Karpas-422 (cell line): ENCODE measurements at regions not wholly inside any gene's neighbourhood (a gene's known extent, or its start where the extent isn't known, plus 50 kb on each side); places are given as distances from the start of the nearest gene placed in this dataset.

Experiments
- DNase-seq: peaks from one replicate; pipeline ENCODE4 v3.0.0-alpha.2; 2015
- H2AFZ ChIP-seq: fragments of 200-600 bp; sonication (generic); 2 replicates; pipeline ENCODE4 v1.6.1; 2014; ENCODE audit warnings: antibody characterized with exemption, low read length, mixed read lengths
- H3K27ac ChIP-seq: fragments of 200-600 bp; sonication (generic); 2 replicates; pipeline ENCODE4 v1.5.1; 2014; ENCODE audit warnings: mild to moderate bottlenecking, low read length, moderate library complexity
- H3K27me3 ChIP-seq: fragments of 200-600 bp; sonication (generic); 2 replicates; pipeline ENCODE4 v1.6.1; 2014; ENCODE audit warnings: low read length, mixed read lengths
- H3K36me3 ChIP-seq: fragments of 200-600 bp; sonication (generic); 2 replicates; pipeline ENCODE4 v1.6.1; 2014; ENCODE audit warnings: low read length, mixed read lengths; ENCODE audit not compliant: insufficient read depth
- H3K4me1 ChIP-seq: fragments of 200-600 bp; sonication (generic); 2 replicates; pipeline ENCODE4 v1.6.1; 2014; ENCODE audit warnings: mild to moderate bottlenecking, low read length, mixed read lengths
- H3K4me2 ChIP-seq: fragments of 200-600 bp; sonication (generic); 2 replicates; pipeline ENCODE4 v1.6.1; 2014; ENCODE audit warnings: low read length, low read depth, mild to moderate bottlenecking; ENCODE audit not compliant: poor library complexity, severe bottlenecking
- H3K4me3 ChIP-seq: fragments of 200-600 bp; sonication (generic); 2 replicates; pipeline ENCODE4 v1.5.1; 2014; ENCODE audit warnings: mild to moderate bottlenecking, antibody characterized with exemption, low read length, mixed read lengths
- H3K79me2 ChIP-seq: fragments of 200-600 bp; sonication (generic); 2 replicates; pipeline ENCODE4 v1.6.1; 2014; ENCODE audit warnings: mild to moderate bottlenecking, low read length, mixed read lengths
- H3K9ac ChIP-seq: fragments of 200-600 bp; sonication (generic); 2 replicates; pipeline ENCODE4 v1.6.0; 2014; ENCODE audit warnings: low read length
- H3K9me2 ChIP-seq: fragments of 200-600 bp; sonication (generic), shearing (Covaris generic); replicated peaks from 2 replicates; pipeline ENCODE4 v1.6.0; 2014; ENCODE audit warnings: mild to moderate bottlenecking, low read length, moderate library complexity; ENCODE audit not compliant: insufficient read depth
- H3K9me3 ChIP-seq: fragments of 300-700, 200-600 bp; sonication (generic); 2 replicates; pipeline ENCODE4 v1.6.1; 2014; ENCODE audit warnings: low read length, mixed read lengths
- H4K20me1 ChIP-seq: fragments of 200-600 bp; sonication (generic); 2 replicates; pipeline ENCODE4 v1.6.1; 2014; ENCODE audit warnings: mild to moderate bottlenecking, antibody characterized with exemption, low read length, low read depth; ENCODE audit not compliant: insufficient read depth

DNA sequence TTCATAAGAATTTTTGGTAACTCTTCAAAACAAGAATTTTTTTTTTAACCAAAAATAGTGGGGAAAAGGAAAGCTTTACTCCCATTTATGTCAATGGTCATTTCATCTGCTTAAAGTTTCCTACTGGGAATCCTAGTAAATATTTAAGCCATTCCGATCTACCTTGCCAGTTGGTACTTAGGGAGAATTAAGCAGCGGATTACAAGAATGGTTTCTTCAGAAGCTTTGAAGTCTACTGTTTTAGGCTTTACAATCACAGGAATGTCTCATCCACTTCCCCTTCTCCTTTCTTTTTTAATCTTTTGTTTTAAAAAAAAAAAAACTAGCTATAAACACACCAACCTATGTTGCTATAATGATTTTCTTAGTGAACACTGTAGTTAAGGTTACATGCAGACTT is 341.4 kb upstream of the ATP11B start:
- Histone ChIP-seq H3K9me2 (no peaks in the 10 kb centered on the region), H4K20me1 (no peaks in the 10 kb centered on the region), H3K27me3 (no peaks in the 10 kb centered on the region), H3K4me1 (no peaks in the 10 kb centered on the region), H3K9ac (no peak overlapping the region), H2AFZ (0 out of 2 replicates have a peak overlapping the region, but pooled peaks have one; percentile 5), H3K4me2 (no peak overlapping the region), H3K9me3 (no peaks in the 10 kb centered on the region), H3K4me3 (no peak overlapping the region), H3K27ac (no peak overlapping the region), H3K79me2 (no peaks in the 10 kb centered on the region), H3K36me3 (no peaks in the 10 kb centered on the region; the same call in 1 of the 2 replicates)
- no peak for DNase-seq

DNA sequence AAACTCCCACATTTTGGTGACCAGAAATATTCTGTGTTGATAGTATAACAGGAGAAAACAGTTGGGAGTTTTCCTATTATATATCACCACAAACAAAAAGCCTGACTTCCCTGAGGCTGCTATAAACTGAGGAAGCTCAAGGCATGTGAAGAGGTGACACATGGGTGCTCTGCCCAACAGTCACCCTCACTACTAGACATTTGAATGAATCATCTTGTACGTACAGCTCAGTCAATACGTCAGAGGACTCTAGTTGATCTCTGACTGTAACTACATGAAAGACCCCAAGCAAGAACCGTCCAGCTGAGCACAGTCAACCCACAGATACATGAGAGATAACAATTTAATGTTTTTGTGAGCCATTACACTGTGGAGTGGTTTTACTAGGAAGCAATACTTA is 338.3 kb upstream of the ATP11B start:
- Histone ChIP-seq H3K9me2 (no peaks in the 10 kb centered on the region), H3K79me2 (no peaks in the 10 kb centered on the region), H4K20me1 (no peaks in the 10 kb centered on the region), H3K9me3 (no peaks in the 10 kb centered on the region), H2AFZ (no peak overlapping the region), H3K27me3 (no peaks in the 10 kb centered on the region), H3K4me1 (no peaks in the 10 kb centered on the region), H3K36me3 (no peaks in the 10 kb centered on the region; the same call in 1 of the 2 replicates), H3K27ac (no peak overlapping the region), H3K4me3 (no peak overlapping the region), H3K4me2 (no peak overlapping the region), H3K9ac (no peak overlapping the region)
- no peak for DNase-seq

DNA sequence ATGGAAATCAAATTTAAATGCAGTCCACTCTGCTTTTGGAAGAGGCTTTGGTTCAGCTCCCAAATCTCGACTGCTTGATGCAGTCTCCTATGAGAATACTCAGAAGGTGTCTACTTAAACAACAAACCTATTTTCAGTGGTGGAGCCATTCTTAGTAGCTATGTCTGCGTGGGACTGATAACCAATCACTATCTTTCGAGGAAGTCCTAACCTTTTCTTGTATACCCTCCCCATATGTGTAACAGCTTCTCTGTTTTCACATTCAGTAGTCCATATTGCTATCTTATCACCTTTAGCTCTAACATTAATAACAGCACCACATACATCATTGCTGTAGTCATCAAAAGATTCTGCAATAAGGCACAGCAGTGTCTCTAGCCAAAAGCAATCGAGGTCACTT is 333.0 kb upstream of the ATP11B start:
- no peaks in the 10 kb centered on the region for H3K9me2 ChIP-seq
- no peaks in the 10 kb centered on the region for H4K20me1 ChIP-seq
- no peak overlapping the region for H3K4me2 ChIP-seq
- H2AFZ ChIP-seq, result peak overlapping the region; percentile 56
- H3K27me3 ChIP-seq, result no peaks in the 10 kb centered on the region
- H3K27ac ChIP-seq, result no peak overlapping the region
- H3K4me3 ChIP-seq, result no peak overlapping the region
- H3K36me3 ChIP-seq, result no peaks in the 10 kb centered on the region
- no peaks in the 10 kb centered on the region for H3K79me2 ChIP-seq
- H3K9me3 ChIP-seq, result no peaks in the 10 kb centered on the region
- no peak for DNase-seq
- H3K9ac ChIP-seq, result no peak overlapping the region
- no peaks in the 10 kb centered on the region for H3K4me1 ChIP-seq

DNA sequence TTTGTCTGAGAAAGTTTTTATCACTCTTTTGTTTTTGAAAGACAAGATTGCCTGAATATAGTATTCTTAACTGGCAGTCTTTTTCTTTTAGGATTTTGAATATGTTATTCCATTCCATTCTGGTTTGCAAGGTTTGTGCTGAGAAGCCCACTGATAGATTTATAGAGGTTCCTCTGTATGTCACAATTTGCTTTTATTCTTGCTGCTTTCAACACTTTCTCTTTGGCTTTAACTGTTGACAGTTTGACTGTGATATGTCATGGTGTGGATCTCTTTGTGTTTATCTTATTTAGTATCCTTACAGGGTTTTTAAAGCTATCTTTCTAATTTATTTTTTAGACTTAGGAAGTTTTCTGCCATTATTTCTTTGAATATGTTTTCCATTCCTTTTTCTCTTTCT is 331.2 kb upstream of the ATP11B start:
- Histone ChIP-seq H3K9ac (no peak overlapping the region), H3K79me2 (no peaks in the 10 kb centered on the region), H3K9me3 (no peaks in the 10 kb centered on the region), H3K27ac (no peak overlapping the region), H3K4me1 (no peaks in the 10 kb centered on the region), H3K9me2 (no peaks in the 10 kb centered on the region), H3K27me3 (no peaks in the 10 kb centered on the region), H3K4me3 (no peak overlapping the region), H3K4me2 (no peak overlapping the region), H4K20me1 (no peaks in the 10 kb centered on the region), H3K36me3 (no peaks in the 10 kb centered on the region), H2AFZ (0 out of 2 replicates have a peak overlapping the region, but pooled peaks have one; percentile 32)
- no peak for DNase-seq

DNA sequence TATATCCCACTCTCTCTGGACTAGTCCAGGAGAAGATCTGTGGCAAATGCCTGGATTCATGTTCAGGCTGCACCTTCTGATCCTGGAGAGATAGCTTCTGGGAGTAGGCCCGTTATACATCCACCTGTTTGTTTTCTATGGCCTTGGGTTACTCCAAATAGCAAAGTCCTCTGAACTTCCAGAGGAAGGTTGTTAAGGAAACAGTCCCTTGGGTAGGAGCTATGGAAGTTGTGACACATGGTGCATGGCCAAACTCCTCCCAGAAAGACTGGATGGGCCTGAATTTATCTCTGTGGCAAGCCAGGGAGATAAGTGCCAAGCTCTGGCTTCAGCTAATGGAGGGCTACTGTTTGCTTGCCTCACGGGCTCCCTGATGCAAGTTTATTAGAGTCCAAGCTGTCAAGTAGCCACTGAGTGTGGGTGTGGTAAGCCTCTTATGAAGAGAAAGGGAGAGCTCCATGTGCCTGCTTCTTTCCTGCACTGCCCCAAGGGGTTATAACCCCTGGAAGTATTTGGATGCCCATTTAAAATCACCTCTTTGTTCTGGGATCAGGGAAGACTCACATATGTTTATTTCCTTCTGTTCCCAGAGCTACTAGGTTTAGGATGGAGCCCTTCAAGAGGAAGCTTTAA is 328.7 kb upstream of the ATP11B start:
- no peaks in the 10 kb centered on the region for H3K36me3 ChIP-seq
- H4K20me1 ChIP-seq, result no peaks in the 10 kb centered on the region
- no peak overlapping the region for H3K9ac ChIP-seq
- no peak overlapping the region for H3K4me2 ChIP-seq
- H3K4me1 ChIP-seq, result no peaks in the 10 kb centered on the region
- no peak overlapping the region for H3K27ac ChIP-seq
- no peak for DNase-seq
- H3K27me3 ChIP-seq, result no peaks in the 10 kb centered on the region
- no peak overlapping the region for H2AFZ ChIP-seq
- H3K4me3 ChIP-seq, result no peak overlapping the region
- H3K9me2 ChIP-seq, result no peaks in the 10 kb centered on the region
- H3K79me2 ChIP-seq, result no peaks in the 10 kb centered on the region
- no peaks in the 10 kb centered on the region for H3K9me3 ChIP-seq

DNA sequence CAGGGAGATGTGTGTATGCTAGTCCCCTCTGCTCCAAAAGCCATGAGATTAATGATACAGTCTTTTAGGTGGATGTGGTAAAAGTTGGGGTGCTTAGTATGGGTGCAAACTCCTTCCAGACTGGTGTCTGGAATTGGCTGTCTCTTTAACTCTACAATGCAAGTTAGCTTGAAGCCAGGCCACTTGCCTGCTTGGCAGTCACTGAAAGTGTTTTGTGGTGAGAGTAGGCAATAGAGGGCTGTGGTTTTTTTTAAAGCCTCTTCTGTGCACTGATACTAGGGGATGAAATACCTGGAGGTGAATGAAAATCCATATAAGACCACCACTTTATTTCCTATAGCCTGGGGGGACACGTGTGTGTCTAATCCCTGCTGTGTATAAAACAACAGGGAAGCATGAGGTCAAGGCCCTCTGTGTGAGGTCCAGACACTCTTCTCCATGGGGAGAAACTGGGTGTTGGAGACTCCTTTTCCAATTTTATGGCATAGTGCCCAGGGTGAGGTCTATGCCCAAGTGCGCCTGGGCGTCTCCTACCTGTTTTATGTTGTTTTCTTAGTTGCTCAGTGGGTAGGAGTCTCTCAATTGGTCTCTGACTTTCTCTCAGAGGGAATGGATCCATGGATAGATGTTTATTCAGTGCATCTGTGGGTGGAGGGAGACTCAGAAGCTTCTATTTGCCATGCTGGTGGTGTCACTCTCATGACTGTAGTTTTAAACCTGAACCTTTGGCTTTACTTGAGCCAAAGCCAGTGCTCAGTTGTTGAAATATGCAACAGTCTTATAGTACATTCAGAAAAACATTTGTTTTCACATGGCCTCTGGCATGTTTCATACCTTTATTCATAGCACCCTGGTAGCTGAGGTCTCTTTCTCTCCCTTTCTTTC is 327.8 kb upstream of the ATP11B start:
- Histone ChIP-seq H3K4me1 (no peaks in the 10 kb centered on the region), H3K9me2 (no peaks in the 10 kb centered on the region), H3K4me3 (no peak overlapping the region), H4K20me1 (no peaks in the 10 kb centered on the region), H3K9me3 (no peaks in the 10 kb centered on the region), H3K27me3 (no peaks in the 10 kb centered on the region), H3K9ac (no peak overlapping the region), H2AFZ (no peak overlapping the region), H3K79me2 (no peaks in the 10 kb centered on the region), H3K27ac (no peak overlapping the region), H3K36me3 (no peaks in the 10 kb centered on the region), H3K4me2 (no peak overlapping the region)
- DNase-seq, result no peak

DNA sequence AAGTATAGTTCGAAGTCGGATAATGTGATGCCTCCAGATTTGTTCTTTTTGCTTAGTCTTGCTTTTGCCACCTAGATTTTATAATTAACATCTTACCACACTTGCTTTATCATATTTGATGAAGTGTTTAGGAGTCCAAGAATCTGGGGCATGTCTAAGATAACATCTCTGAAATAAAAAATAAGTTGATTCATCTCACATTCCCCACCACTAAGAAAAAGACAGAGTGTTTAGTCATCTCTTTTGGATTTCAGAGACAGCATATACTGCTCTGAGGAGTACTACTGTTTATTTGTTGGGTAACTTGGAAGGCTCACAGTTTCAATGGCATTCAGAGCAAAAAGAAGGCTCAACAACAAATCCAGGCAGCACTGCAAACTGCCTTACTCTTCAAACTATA is 324.2 kb upstream of the ATP11B start:
- Histone ChIP-seq H4K20me1 (no peaks in the 10 kb centered on the region), H3K36me3 (no peaks in the 10 kb centered on the region), H3K4me1 (peaks cover 8% of the 10 kb centered on the region), H3K27me3 (no peaks in the 10 kb centered on the region), H3K9me3 (no peaks in the 10 kb centered on the region), H3K9me2 (no peaks in the 10 kb centered on the region), H3K9ac (no peak overlapping the region), H3K27ac (no peak overlapping the region), H2AFZ (no peak overlapping the region), H3K4me3 (no peak overlapping the region), H3K79me2 (no peaks in the 10 kb centered on the region), H3K4me2 (no peak overlapping the region)
- DNase-seq, result no peak

DNA sequence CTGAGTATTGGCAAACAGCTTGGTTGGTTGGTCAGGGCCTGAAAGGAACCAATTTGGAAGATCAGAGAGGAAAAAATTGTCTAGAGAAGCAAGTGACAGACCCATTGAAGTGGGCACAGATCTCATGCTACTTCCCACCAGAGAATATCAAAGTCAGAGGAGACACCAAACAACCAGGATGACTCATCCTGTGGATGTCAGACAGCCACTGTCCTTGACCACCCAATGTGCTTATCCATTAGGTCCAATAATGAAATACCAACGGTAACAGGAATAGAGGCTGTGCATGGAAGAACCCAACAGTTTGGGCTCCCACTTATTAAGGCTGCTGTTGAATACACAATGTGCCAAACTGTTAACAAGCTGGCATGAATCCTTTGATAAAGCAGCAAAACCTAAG is 323.1 kb upstream of the ATP11B start:
- H3K9ac ChIP-seq, result no peak overlapping the region
- no peaks in the 10 kb centered on the region for H3K9me3 ChIP-seq
- no peak for DNase-seq
- no peaks in the 10 kb centered on the region for H3K79me2 ChIP-seq
- no peaks in the 10 kb centered on the region for H4K20me1 ChIP-seq
- H3K4me2 ChIP-seq, result no peak overlapping the region
- H3K36me3 ChIP-seq, result no peaks in the 10 kb centered on the region
- H3K4me1 ChIP-seq, result peaks cover 8% of the 10 kb centered on the region
- H2AFZ ChIP-seq, result no peak overlapping the region
- H3K27me3 ChIP-seq, result no peaks in the 10 kb centered on the region
- no peak overlapping the region for H3K27ac ChIP-seq
- H3K9me2 ChIP-seq, result no peaks in the 10 kb centered on the region
- H3K4me3 ChIP-seq, result no peak overlapping the region
